Suprapubic skin (tissue), 4 donors: ENCODE measurements at regions not wholly inside any gene's neighbourhood (a gene's known extent, or its start where the extent isn't known, plus 50 kb on each side); places are given as distances from the start of the nearest gene placed in this dataset.

Source experiments
- CTCF ChIP-seq, 2 donors: fragments of 200-600 bp in 1 of 2; fragments of 450-650 bp in 1 of 2; sonication (generic) in 1 of 2; IDR thresholded peaks; one replicate each; pipeline ENCODE4 v1.5.1; 2016 to 2019; ENCODE audit warnings: antibody characterized with exemption in 2 of 2, mild to moderate bottlenecking in 1 of 2, moderate library complexity in 1 of 2
- EP300 ChIP-seq: sonication (generic); formaldehyde crosslinking; IDR thresholded peaks from one replicate; pipeline ENCODE4 v1.6.1; 2017; ENCODE audit warnings: antibody characterized with exemption
- POLR2A ChIP-seq, 2 donors: fragments of 450-650 bp; IDR thresholded peaks; one replicate each; pipeline ENCODE4 v1.6.1; 2017; ENCODE audit warnings: antibody characterized with exemption in 2 of 2, mild to moderate bottlenecking in 2 of 2, moderate library complexity in 2 of 2
- POLR2AphosphoS5 ChIP-seq, 3 donors: sonication (generic); formaldehyde crosslinking; IDR thresholded peaks; one replicate each; pipeline ENCODE4 v1.6.1; 2017; ENCODE audit warnings: antibody characterized with exemption in 3 of 3

GRCh38 chr4:129783596-129783995, 687.6 kb downstream of the C4orf33 start:
- TF ChIP-seq CTCF (IDR thresholded peaks at IDR 0.05) (no peak), POLR2A (IDR thresholded peaks at IDR 0.05) (no peak), POLR2AphosphoS5 (IDR thresholded peaks at IDR 0.05) (no peak), EP300 (no peak)
